BJ (cell line): ENCODE measurements at regions not wholly inside any gene's neighbourhood (a gene's known extent, or its start where the extent isn't known, plus 50 kb on each side); places are given as distances from the start of the nearest gene placed in this dataset.

Source experiments
- CTCF ChIA-PET: fragments of 350-600 bp; formaldehyde crosslinking; extraction: SDS; loops from one replicate; lab custom pipeline; 2021; ENCODE audit warnings: antibody characterized with exemption, inconsistent platforms; lab: Yijun Ruan, JAX
- POLR2A ChIA-PET: fragments of 300-600 bp; sonication (Branson Sonifier 250); formaldehyde crosslinking; extraction: SDS; loops from one replicate; lab custom pipeline; 2021; ENCODE audit warnings: antibody characterized with exemption; lab: Charles Lee
- DNase-seq: peaks from one replicate; pipeline ENCODE4 v3.0.0-alpha.2; 2011; ENCODE audit warnings: low read depth
- H3K27me3 ChIP-seq: 2 replicates; pipeline ENCODE4 v1.6.0; 2011; ENCODE audit warnings: low read length; ENCODE audit not compliant: control insufficient read depth, insufficient read depth
- H3K36me3 ChIP-seq: 2 replicates; pipeline ENCODE4 v1.5.1; 2011; ENCODE audit warnings: low read length; ENCODE audit not compliant: control insufficient read depth, insufficient read depth
- H3K4me3 ChIP-seq: 2 replicates; pipeline ENCODE4 v1.5.1; 2011; ENCODE audit warnings: low read depth, mild to moderate bottlenecking, control low read depth, low read length
- CTCF ChIP-seq: IDR thresholded peaks from 2 replicates; pipeline ENCODE4 v1.5.1; 2011; ENCODE audit warnings: low read depth, mild to moderate bottlenecking, control low read depth, inconsistent platforms, low read length, moderate library complexity; ENCODE audit not compliant: insufficient read depth

GRCh38 chr7:111630862-111631261 lies 68.6 kb upstream of the IMMP2L start:
- POLR2A ChIA-PET = no interaction called here
- no peak for TF ChIP-seq CTCF

GRCh38 chr7:111622084-111622483 lies 59.8 kb upstream of the IMMP2L start:
- H3K36me3 ChIP-seq = no peaks in the 10 kb centered on the region
- TF ChIP-seq CTCF = no peak
- H3K27me3 ChIP-seq = no peaks in the 10 kb centered on the region
- ChIA-PET POLR2A (no interaction called here), CTCF (no interaction called here)
- DNase-seq = no peak
- H3K4me3 ChIP-seq = no peak overlapping the region

More at GRCh38 chr7:111630862-111631261, 68.6 kb upstream of the IMMP2L start:
- Histone ChIP-seq H3K36me3 (no peaks in the 10 kb centered on the region), H3K27me3 (no peaks in the 10 kb centered on the region), H3K4me3 (no peak overlapping the region)
- no peak for DNase-seq
- CTCF ChIA-PET = no interaction called here
